HepG2 (cell line): ENCODE measurements at regions not wholly inside any gene's neighbourhood (a gene's known extent, or its start where the extent isn't known, plus 50 kb on each side); places are given as distances from the start of the nearest gene placed in this dataset.
A peak's percentile ranks its signal among the peaks of the same experiment; 100 is the strongest.

Source experiments
- AHR ChIP-seq: IDR thresholded peaks from 2 replicates; pipeline ENCODE4 v1.6.1; 2018; ENCODE audit warnings: missing genetic modification reagents, missing compliant biosample characterization
- CC2D1A ChIP-seq: sonication (generic); formaldehyde crosslinking; IDR thresholded peaks from 2 replicates; pipeline ENCODE4 v1.8.1; 2023; ENCODE audit warnings: mild to moderate bottlenecking, missing genetic modification reagents
- EHMT2 ChIP-seq: fragments of 200-600 bp; sonication (generic); IDR thresholded peaks from 2 replicates; pipeline ENCODE4 v1.7.0; 2017; ENCODE audit warnings: antibody characterized with exemption, low read depth, low read length, borderline replicate concordance
- FLYWCH1 ChIP-seq: sonication (generic); formaldehyde crosslinking; IDR thresholded peaks from 2 replicates; pipeline ENCODE4 v1.8.1; 2023; ENCODE audit warnings: mild to moderate bottlenecking, missing genetic modification reagents
- MXD4 ChIP-seq: IDR thresholded peaks from 2 replicates; pipeline ENCODE4 v1.6.1; 2016; ENCODE audit warnings: mild to moderate bottlenecking, missing biosample characterization, missing genetic modification reagents
- NFYB ChIP-seq: sonication (generic); formaldehyde crosslinking; IDR thresholded peaks from 2 replicates; pipeline ENCODE4 v1.4.0; 2020; ENCODE audit warnings: missing genetic modification reagents
- PAX8 ChIP-seq: sonication (generic); formaldehyde crosslinking; IDR thresholded peaks from 2 replicates; pipeline ENCODE4 v1.8.0; 2022; ENCODE audit warnings: mild to moderate bottlenecking, missing genetic modification reagents, borderline replicate concordance
- POLR2A ChIP-seq, 2 experiments: IDR thresholded peaks; 2 replicates each; pipeline ENCODE4 v1.6.1; 2011; ENCODE audit warnings: low read depth in 2 of 2, low read length in 2 of 2, mild to moderate bottlenecking in 1 of 2, moderate library complexity in 1 of 2; ENCODE audit not compliant: insufficient read depth in 1 of 2
- RBM22 ChIP-seq: fragments of 200-400 bp; formaldehyde crosslinking; optimal IDR thresholded peaks from 2 replicates; pipeline ENCODE3; 2017; ENCODE audit warnings: mild to moderate bottlenecking, low read length, moderate library complexity
- SMAD9 ChIP-seq: sonication (generic); formaldehyde crosslinking; IDR thresholded peaks from 2 replicates; pipeline ENCODE4 v1.5.1; 2020; ENCODE audit warnings: mild to moderate bottlenecking, missing genetic modification reagents
- SNAPC2 ChIP-seq: sonication (generic); formaldehyde crosslinking; IDR thresholded peaks from 2 replicates; pipeline ENCODE4 v1.8.1; 2022; ENCODE audit warnings: mild to moderate bottlenecking, missing genetic modification reagents
- SOX6 ChIP-seq, 2 experiments: fragments of 450-650 bp in 1 of 2; sonication (generic) in 1 of 2; formaldehyde crosslinking in 1 of 2; IDR thresholded peaks; 2 replicates each; pipeline versions ENCODE4 v1.4.0 to v1.6.1; 2017 to 2020; ENCODE audit warnings: antibody characterized with exemption in 1 of 2, mild to moderate bottlenecking in 1 of 2, missing genetic modification reagents in 1 of 2
- SRSF4 ChIP-seq: fragments of 200-400 bp; formaldehyde crosslinking; IDR thresholded peaks from one replicate; pipeline ENCODE4 v1.6.1; 2018; ENCODE audit warnings: mild to moderate bottlenecking, low read depth, low read length, moderate library complexity; ENCODE audit not compliant: poor library complexity, severe bottlenecking
- TAF15 ChIP-seq: fragments of 200-400 bp; formaldehyde crosslinking; IDR thresholded peaks from one replicate; pipeline ENCODE4 v1.6.1; 2018; ENCODE audit warnings: mild to moderate bottlenecking, low read depth, low read length; ENCODE audit not compliant: poor library complexity, severe bottlenecking
- TCF7L2 ChIP-seq: IDR thresholded peaks from 2 replicates; pipeline ENCODE4 v1.6.1; 2011; ENCODE audit warnings: mild to moderate bottlenecking, low read depth, low read length, moderate library complexity
- ZNF543 ChIP-seq: sonication (generic); formaldehyde crosslinking; IDR thresholded peaks from 2 replicates; pipeline ENCODE4 v1.4.0; 2020; ENCODE audit warnings: mild to moderate bottlenecking, missing genetic modification reagents
- ZNF549 ChIP-seq: sonication (generic); formaldehyde crosslinking; IDR thresholded peaks from 2 replicates; pipeline ENCODE4 v1.5.0; 2020; ENCODE audit warnings: missing genetic modification reagents
- ZNF737 ChIP-seq: sonication (generic); formaldehyde crosslinking; IDR thresholded peaks from 2 replicates; pipeline ENCODE4 v1.5.0; 2020; ENCODE audit warnings: missing genetic modification reagents, mild to moderate bottlenecking, borderline replicate concordance
- TF ChIP-seq, protein P1 (sequence below): IDR thresholded peaks from 2 replicates; pipeline ENCODE4 v1.6.1; 2016; ENCODE audit warnings: missing genetic modification reagents, missing compliant biosample characterization
- TF ChIP-seq, protein P2 (sequence below): sonication (generic); formaldehyde crosslinking; IDR thresholded peaks from 2 replicates; pipeline ENCODE4 v1.4.0; 2020; ENCODE audit warnings: missing genetic modification reagents
- TF ChIP-seq, protein P3 (sequence below): sonication (generic); formaldehyde crosslinking; conservative IDR thresholded peaks from 2 replicates; pipeline ENCODE4 v1.4.0; 2020; ENCODE audit warnings: missing genetic modification reagents
- TF ChIP-seq, protein P4 (sequence below): sonication (generic); formaldehyde crosslinking; IDR thresholded peaks from 2 replicates; pipeline ENCODE4 v1.4.0; 2020; ENCODE audit warnings: missing genetic modification reagents; ENCODE audit errors: not compliant biosample characterization
- TF ChIP-seq, protein P5 (sequence below): sonication (generic); formaldehyde crosslinking; IDR thresholded peaks from 2 replicates; pipeline ENCODE4 v1.4.0; 2020; ENCODE audit warnings: missing genetic modification reagents, borderline replicate concordance

DNA sequence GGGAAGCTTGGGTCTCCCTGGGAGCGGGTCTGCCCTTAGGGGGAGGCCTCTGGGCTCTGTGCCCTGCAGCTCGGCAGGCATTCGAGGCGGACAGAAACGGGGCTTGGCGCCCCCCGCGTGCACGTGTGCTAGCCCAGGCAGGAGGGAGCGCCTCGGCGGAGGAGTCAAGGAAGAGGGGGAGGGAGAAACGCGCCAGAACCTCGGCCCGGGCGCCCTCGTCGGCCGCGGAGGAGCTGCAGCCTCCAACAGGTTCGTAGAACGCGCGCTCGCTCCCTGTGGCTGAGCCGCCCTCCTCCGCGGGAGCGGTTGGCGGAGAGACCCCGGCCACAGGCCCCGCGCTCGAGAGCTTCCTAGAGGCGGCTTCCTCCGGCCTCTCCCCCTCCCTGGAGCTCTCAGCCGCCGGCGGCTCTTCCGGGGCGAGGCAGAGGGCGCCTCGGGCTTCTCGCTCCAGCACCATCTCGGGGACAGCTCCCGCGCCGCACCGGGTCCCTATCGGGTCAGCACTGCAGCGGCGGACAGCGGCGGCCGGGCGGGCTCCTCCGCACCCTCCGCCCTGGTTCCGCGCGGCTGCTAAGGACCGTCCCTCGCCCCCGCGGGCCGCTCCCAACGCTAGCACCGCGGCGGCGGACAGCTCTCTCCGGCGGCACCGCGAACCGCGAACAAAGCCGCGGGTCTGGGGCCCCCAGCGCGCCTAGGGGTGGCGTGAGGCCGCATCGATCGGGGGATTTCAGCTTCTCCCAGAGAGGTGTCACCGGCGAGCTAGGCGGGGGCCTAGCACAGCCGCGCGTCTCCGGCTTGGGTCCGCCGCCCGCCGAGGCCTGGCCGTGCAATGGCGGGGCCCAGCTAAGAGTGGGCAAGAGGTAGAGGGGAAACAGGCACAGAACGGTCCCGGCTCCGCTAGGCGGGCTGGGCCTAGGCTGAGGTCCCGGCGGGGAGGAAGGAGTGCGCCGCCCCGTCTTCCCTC, 74.6 kb upstream of the CPLX2 start (continued):
- TF ChIP-seq, protein P1, sequence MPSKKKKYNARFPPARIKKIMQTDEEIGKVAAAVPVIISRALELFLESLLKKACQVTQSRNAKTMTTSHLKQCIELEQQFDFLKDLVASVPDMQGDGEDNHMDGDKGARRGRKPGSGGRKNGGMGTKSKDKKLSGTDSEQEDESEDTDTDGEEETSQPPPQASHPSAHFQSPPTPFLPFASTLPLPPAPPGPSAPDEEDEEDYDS (CRISPR knock-in tag): peak; percentile 86
- peak; percentile 87; the same call in 1 of the 2 replicates for TF ChIP-seq EHMT2
- TF ChIP-seq TAF15: no peak
- peak; percentile 100 for TF ChIP-seq ZNF543 (CRISPR knock-in tag)
- no peak for TF ChIP-seq RBM22
- TF ChIP-seq CC2D1A (CRISPR knock-in tag): peak; percentile 100
- TF ChIP-seq SMAD9: peak; percentile 100
- peak; percentile 100 for TF ChIP-seq MXD4 (CRISPR knock-in tag)
- TF ChIP-seq SNAPC2: peak; percentile 99
- peak; percentile 100 for TF ChIP-seq PAX8 (CRISPR knock-in tag)
- TF ChIP-seq, protein P2, sequence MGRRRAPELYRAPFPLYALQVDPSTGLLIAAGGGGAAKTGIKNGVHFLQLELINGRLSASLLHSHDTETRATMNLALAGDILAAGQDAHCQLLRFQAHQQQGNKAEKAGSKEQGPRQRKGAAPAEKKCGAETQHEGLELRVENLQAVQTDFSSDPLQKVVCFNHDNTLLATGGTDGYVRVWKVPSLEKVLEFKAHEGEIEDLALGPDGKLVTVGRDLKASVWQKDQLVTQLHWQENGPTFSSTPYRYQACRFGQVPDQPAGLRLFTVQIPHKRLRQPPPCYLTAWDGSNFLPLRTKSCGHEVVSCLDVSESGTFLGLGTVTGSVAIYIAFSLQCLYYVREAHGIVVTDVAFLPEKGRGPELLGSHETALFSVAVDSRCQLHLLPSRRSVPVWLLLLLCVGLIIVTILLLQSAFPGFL (CRISPR knock-in tag): peak; percentile 99
- TF ChIP-seq NFYB (CRISPR knock-in tag): peak; percentile 66
- TF ChIP-seq ZNF737 (CRISPR knock-in tag): peak; percentile 99
- TF ChIP-seq, protein P3, sequence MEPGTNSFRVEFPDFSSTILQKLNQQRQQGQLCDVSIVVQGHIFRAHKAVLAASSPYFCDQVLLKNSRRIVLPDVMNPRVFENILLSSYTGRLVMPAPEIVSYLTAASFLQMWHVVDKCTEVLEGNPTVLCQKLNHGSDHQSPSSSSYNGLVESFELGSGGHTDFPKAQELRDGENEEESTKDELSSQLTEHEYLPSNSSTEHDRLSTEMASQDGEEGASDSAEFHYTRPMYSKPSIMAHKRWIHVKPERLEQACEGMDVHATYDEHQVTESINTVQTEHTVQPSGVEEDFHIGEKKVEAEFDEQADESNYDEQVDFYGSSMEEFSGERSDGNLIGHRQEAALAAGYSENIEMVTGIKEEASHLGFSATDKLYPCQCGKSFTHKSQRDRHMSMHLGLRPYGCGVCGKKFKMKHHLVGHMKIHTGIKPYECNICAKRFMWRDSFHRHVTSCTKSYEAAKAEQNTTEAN (CRISPR knock-in tag): peak; percentile 99
- TF ChIP-seq AHR (CRISPR knock-in tag): peak; percentile 100
- no peak for TF ChIP-seq POLR2A (IDR thresholded peaks at IDR 0.05; ENCODE audit: insufficient read depth in 1 of 2, low read depth in 2 of 2, low read length in 2 of 2)
- TF ChIP-seq, protein P4, sequence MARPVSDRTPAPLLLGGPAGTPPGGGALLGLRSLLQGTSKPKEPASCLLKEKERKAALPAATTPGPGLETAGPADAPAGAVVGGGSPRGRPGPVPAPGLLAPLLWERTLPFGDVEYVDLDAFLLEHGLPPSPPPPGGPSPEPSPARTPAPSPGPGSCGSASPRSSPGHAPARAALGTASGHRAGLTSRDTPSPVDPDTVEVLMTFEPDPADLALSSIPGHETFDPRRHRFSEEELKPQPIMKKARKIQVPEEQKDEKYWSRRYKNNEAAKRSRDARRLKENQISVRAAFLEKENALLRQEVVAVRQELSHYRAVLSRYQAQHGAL (CRISPR knock-in tag): peak; percentile 100
- TF ChIP-seq TCF7L2: no peak
- TF ChIP-seq FLYWCH1 (CRISPR knock-in tag): peak; percentile 100
- TF ChIP-seq ZNF549 (CRISPR knock-in tag): peak; percentile 95
- TF ChIP-seq, protein P5, sequence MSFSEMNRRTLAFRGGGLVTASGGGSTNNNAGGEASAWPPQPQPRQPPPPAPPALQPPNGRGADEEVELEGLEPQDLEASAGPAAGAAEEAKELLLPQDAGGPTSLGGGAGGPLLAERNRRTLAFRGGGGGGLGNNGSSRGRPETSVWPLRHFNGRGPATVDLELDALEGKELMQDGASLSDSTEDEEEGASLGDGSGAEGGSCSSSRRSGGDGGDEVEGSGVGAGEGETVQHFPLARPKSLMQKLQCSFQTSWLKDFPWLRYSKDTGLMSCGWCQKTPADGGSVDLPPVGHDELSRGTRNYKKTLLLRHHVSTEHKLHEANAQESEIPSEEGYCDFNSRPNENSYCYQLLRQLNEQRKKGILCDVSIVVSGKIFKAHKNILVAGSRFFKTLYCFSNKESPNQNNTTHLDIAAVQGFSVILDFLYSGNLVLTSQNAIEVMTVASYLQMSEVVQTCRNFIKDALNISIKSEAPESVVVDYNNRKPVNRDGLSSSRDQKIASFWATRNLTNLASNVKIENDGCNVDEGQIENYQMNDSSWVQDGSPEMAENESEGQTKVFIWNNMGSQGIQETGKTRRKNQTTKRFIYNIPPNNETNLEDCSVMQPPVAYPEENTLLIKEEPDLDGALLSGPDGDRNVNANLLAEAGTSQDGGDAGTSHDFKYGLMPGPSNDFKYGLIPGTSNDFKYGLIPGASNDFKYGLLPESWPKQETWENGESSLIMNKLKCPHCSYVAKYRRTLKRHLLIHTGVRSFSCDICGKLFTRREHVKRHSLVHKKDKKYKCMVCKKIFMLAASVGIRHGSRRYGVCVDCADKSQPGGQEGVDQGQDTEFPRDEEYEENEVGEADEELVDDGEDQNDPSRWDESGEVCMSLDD (CRISPR knock-in tag): peak; percentile 99
- no peak for TF ChIP-seq SOX6 (IDR thresholded peaks at IDR 0.05)
- peak; percentile 91 for TF ChIP-seq SOX6 (CRISPR knock-in tag; IDR thresholded peaks at IDR 0.05)
- no peak for TF ChIP-seq SRSF4
